ENCODE measurements at regions not wholly inside any gene's neighbourhood (a gene's known extent, or its start where the extent isn't known, plus 50 kb on each side); places are given as distances from the start of the nearest gene placed in this dataset.

- no peaks in the 10 kb centered on the region for H4K20me1 ChIP-seq (ENCODE audit: insufficient read depth, low read length)
- no peaks in the 10 kb centered on the region for H3K79me2 ChIP-seq (ENCODE audit: insufficient read depth, low read length)
- H3K4me2 ChIP-seq (ENCODE audit: insufficient read depth, low read length): no peak overlapping the region
- TF ChIP-seq CTCF (IDR thresholded peaks at IDR 0.05; ENCODE audit: borderline replicate concordance, extremely low read depth, low read length, poor library complexity, severe bottlenecking) (no peak), EZH2 (IDR thresholded peaks at IDR 0.05; ENCODE audit: borderline replicate concordance, low read depth, low read length, severe bottlenecking) (no peak)
- no peak overlapping the region for H2AFZ ChIP-seq (ENCODE audit: low read depth, low read length)
- no peaks in the 10 kb centered on the region for H3K36me3 ChIP-seq (ENCODE audit: insufficient read depth, low read length)
- H3K9me3 ChIP-seq (ENCODE audit: insufficient read depth, low read length, severe bottlenecking): no peaks in the 10 kb centered on the region
- no peak overlapping the region for H3K27ac ChIP-seq (ENCODE audit: low read length)
- ATAC-seq (ENCODE audit: insufficient read depth, low read depth) (no peak), DNase-seq (no peak)
- H3K4me3 ChIP-seq (ENCODE audit: low read depth in 1 of 2, low read length in 2 of 2): no peak overlapping the region
- no peaks in the 10 kb centered on the region for H3K4me1 ChIP-seq (ENCODE audit: insufficient read depth, low read length)
- H3K27me3 ChIP-seq (ENCODE audit: insufficient read depth, low read length, poor library complexity): no peaks in the 10 kb centered on the region
- H3K9ac ChIP-seq (ENCODE audit: low read depth, low read length): no peak overlapping the region
These were observed 81.4 kb upstream of the GATA6 start for GRCh38 chr18:22088029-22088428.

- ATAC-seq (ENCODE audit: insufficient read depth, low read depth) (no peak), DNase-seq (no peak)
- Histone ChIP-seq H3K4me1 (ENCODE audit: insufficient read depth, low read length) (no peaks in the 10 kb centered on the region), H3K4me3 (ENCODE audit: low read depth in 1 of 2, low read length in 2 of 2) (no peak overlapping the region), H3K4me2 (ENCODE audit: insufficient read depth, low read length) (no peak overlapping the region), H3K9me3 (ENCODE audit: insufficient read depth, low read length, severe bottlenecking) (no peaks in the 10 kb centered on the region), H3K36me3 (ENCODE audit: insufficient read depth, low read length) (no peaks in the 10 kb centered on the region), H3K27ac (ENCODE audit: low read length) (no peak overlapping the region), H2AFZ (ENCODE audit: low read depth, low read length) (no peak overlapping the region), H4K20me1 (ENCODE audit: insufficient read depth, low read length) (no peaks in the 10 kb centered on the region), H3K9ac (ENCODE audit: low read depth, low read length) (no peak overlapping the region), H3K27me3 (ENCODE audit: insufficient read depth, low read length, poor library complexity) (peaks cover 6% of the 10 kb centered on the region), H3K79me2 (ENCODE audit: insufficient read depth, low read length) (no peaks in the 10 kb centered on the region)
- TF ChIP-seq EZH2 (IDR thresholded peaks at IDR 0.05; ENCODE audit: borderline replicate concordance, low read depth, low read length, severe bottlenecking): no peak
- TF ChIP-seq CTCF (IDR thresholded peaks at IDR 0.05; ENCODE audit: borderline replicate concordance, extremely low read depth, low read length, poor library complexity, severe bottlenecking): no peak
These were observed 80.3 kb upstream of the GATA6 start for GRCh38 chr18:22088996-22089640.

GRCh38 chr18:22091341-22091740 is 78.0 kb upstream of the GATA6 start:
- H3K9ac ChIP-seq (ENCODE audit: low read depth, low read length): no peak overlapping the region
- no peak for ATAC-seq (ENCODE audit: insufficient read depth, low read depth)
- TF ChIP-seq EZH2 (IDR thresholded peaks at IDR 0.05; ENCODE audit: borderline replicate concordance, low read depth, low read length, severe bottlenecking) (no peak), CTCF (IDR thresholded peaks at IDR 0.05; ENCODE audit: borderline replicate concordance, extremely low read depth, low read length, poor library complexity, severe bottlenecking) (no peak)
- no peaks in the 10 kb centered on the region for H4K20me1 ChIP-seq (ENCODE audit: insufficient read depth, low read length)
- no peak overlapping the region for H3K4me3 ChIP-seq (ENCODE audit: low read depth in 1 of 2, low read length in 2 of 2)
- DNase-seq: no peak
- no peak overlapping the region for H3K27ac ChIP-seq (ENCODE audit: low read length)
- no peaks in the 10 kb centered on the region for H3K4me1 ChIP-seq (ENCODE audit: insufficient read depth, low read length)
- H3K27me3 ChIP-seq (ENCODE audit: insufficient read depth, low read length, poor library complexity): peaks cover 6% of the 10 kb centered on the region
- no peak overlapping the region for H3K4me2 ChIP-seq (ENCODE audit: insufficient read depth, low read length)
- H3K9me3 ChIP-seq (ENCODE audit: insufficient read depth, low read length, severe bottlenecking): no peaks in the 10 kb centered on the region
- H3K79me2 ChIP-seq (ENCODE audit: insufficient read depth, low read length): no peaks in the 10 kb centered on the region
- H2AFZ ChIP-seq (ENCODE audit: low read depth, low read length): no peak overlapping the region
- no peaks in the 10 kb centered on the region for H3K36me3 ChIP-seq (ENCODE audit: insufficient read depth, low read length)
